Small intestine (tissue), 7 donors: ENCODE measurements at regions not wholly inside any gene's neighbourhood (a gene's known extent, or its start where the extent isn't known, plus 50 kb on each side); places are given as distances from the start of the nearest gene placed in this dataset.

ENCODE experiments used
- DNase-seq, 2 donors: peaks; one replicate each; pipeline versions ENCODE4 v3.0.0 to v3.0.0-alpha.2; 2013
- FAIRE-seq: peaks from 2 replicates; lab custom pipeline; 2012; peaks lifted over from hg19 to GRCh38; lab: Jason Lieb, UNC
- H3K27ac ChIP-seq, 3 donors: one replicate each; pipeline ENCODE4 v1.5.1; 2013; ENCODE audit warnings: low read length in 2 of 3, mild to moderate bottlenecking in 2 of 3, control low read depth in 1 of 3, inconsistent platforms in 1 of 3, low read depth in 1 of 3, moderate library complexity in 1 of 3
- H3K27me3 ChIP-seq, 3 donors: one replicate each; pipeline ENCODE4 v1.6.1; 2013; ENCODE audit warnings: low read length in 3 of 3, inconsistent platforms in 1 of 3; ENCODE audit not compliant: control insufficient read depth in 3 of 3, insufficient read depth in 3 of 3
- H3K36me3 ChIP-seq, 3 donors: one replicate each; pipeline ENCODE4 v1.6.1; 2013; ENCODE audit warnings: low read length in 3 of 3, inconsistent platforms in 1 of 3, low read depth in 1 of 3, mild to moderate bottlenecking in 1 of 3, moderate library complexity in 1 of 3; ENCODE audit not compliant: control insufficient read depth in 3 of 3, insufficient read depth in 2 of 3
- H3K4me1 ChIP-seq, 3 donors: one replicate each; pipeline ENCODE4 v1.6.1; 2013; ENCODE audit warnings: low read length in 2 of 3, inconsistent platforms in 1 of 3, low read depth in 1 of 3, mild to moderate bottlenecking in 1 of 3, moderate library complexity in 1 of 3; ENCODE audit not compliant: control insufficient read depth in 3 of 3, insufficient read depth in 2 of 3
- H3K4me3 ChIP-seq, 3 donors: one replicate each; pipeline ENCODE4 v1.5.1; 2013; ENCODE audit warnings: low read length in 3 of 3, control low read depth in 1 of 3, inconsistent platforms in 1 of 3, low read depth in 1 of 3, mild to moderate bottlenecking in 1 of 3, moderate library complexity in 1 of 3
- H3K9me3 ChIP-seq, 2 donors: one replicate each; pipeline ENCODE4 v1.6.1; 2013; ENCODE audit warnings: low read depth in 1 of 2, low read length in 1 of 2; ENCODE audit not compliant: control insufficient read depth in 2 of 2, insufficient read depth in 1 of 2
- WGBS, 3 donors: extraction: QIAGEN DNeasy Blood & Tissue Kit; methylation state at CpG; one replicate each; pipeline ENCODE4 v1.1.7; 2013; 5-methylcytosine and 5-hydroxymethylcytosine counted together
- donor health status: healthy with polysubstance abuse.
- donor health status: control.
- donor health status: control.
- donor health status: Bipolar disorder and iron deficiency.
- donor health status: healthy.

DNA sequence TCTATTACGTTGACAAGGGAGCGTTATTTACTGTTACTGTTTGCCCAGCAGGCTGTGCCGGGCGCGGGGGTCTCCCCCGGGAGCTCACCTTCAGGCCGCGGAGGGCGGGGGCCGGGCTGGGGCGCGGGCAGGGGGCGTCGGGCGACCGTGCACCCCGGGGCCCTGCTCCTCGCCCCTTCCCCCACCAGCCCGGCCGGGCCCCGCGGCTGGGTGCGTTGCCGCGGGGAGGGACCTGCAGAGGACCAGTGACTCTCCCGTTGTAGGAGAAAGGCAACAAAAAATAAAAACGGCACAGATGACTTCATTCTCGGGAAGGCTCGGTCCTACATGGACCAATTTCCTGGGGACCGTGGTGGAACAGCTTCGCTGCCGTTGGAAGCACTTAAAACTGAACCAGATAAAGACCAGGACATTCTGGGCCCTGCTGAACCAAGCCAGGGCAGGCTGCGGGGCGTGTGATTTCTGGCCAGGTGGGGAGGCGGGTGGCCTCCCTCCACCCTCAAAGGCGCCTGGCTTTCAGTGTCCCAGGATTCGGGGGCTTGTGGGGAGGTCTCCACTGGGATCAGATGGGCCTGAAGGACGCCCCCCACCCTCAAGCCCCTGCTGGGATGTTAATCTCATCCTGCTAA is 57.4 kb downstream of the IGLL1 start:
- Histone ChIP-seq H3K36me3 (no peaks in the 10 kb centered on the region), H3K27ac (peak overlapping the region in 2 of 3 donors; percentile 72 to 75), H3K4me1 (peaks cover 0 to 25% (median 0%) of the 10 kb centered on the region in 3 donors), H3K27me3 (peaks cover 0 to 5% (median 0%) of the 10 kb centered on the region in 3 donors), H3K4me3 (no peak overlapping the region), H3K9me3 (no peaks in the 10 kb centered on the region)
- FAIRE-seq (no peak), DNase-seq (peak in 1 of 2 donors; percentile 48)
- 15 to 19% (median 19%) methylated on average over 37 to 38 of the region's 38 CpGs for WGBS, 3 donors

DNA sequence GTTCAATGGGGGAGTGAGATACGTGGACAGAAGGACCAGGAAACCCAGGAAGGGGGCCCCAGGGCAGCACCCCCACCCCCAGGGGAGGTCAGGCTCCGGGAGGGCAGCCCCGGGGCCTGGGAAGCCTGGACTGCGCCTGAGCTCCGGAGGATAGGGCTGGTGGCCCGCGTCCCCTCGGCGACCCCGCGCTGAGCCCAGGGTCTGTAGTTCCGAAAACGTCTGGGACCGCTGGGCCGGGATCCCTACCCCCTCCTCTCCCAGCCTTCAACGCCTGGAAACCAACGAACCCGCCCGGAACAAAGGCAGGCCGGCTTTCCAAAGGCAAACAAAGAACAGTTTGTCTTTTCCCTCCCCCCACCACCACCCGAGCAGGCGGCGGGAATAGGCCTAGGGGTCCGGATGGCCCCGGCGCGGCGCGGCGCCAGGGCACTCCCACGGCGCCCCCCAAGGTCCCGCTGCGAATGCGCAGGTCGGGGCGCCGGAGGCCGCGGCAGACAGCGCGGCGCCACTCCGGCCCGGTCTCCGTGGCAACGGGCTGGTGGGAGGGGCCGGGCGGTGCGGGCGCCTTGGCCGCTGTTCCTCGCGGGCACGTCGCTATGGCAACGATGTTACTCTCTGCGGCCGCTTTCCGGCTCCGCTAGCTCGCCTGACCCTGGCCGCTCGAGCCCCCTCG is 58.5 kb downstream of the IGLL1 start:
- H3K27ac ChIP-seq, result peak overlapping the region; percentile 21 to 96 (median 94)
- peaks cover 0 to 25% (median 0%) of the 10 kb centered on the region in 3 donors for H3K4me1 ChIP-seq
- no peaks in the 10 kb centered on the region for H3K36me3 ChIP-seq
- H3K9me3 ChIP-seq, result no peaks in the 10 kb centered on the region
- peak; percentile 82 to 96 for DNase-seq
- 1 to 2% (median 1%) methylated on average over 48 to 65 of the region's 65 CpGs for WGBS, 3 donors
- FAIRE-seq, result no peak
- H3K27me3 ChIP-seq, result peaks cover 0 to 5% (median 0%) of the 10 kb centered on the region in 3 donors
- H3K4me3 ChIP-seq, result peak overlapping the region; percentile 19 to 56 (median 49)

- H3K27me3 ChIP-seq, result peaks cover 0 to 5% (median 0%) of the 10 kb centered on the region in 3 donors
- H3K4me3 ChIP-seq, result peak overlapping the region in 2 of 3 donors; percentile 49 to 56
- 27 to 33% (median 31%) methylated on average over 28 of the region's 28 CpGs for WGBS, 3 donors
- peaks cover 0 to 25% (median 0%) of the 10 kb centered on the region in 3 donors for H3K4me1 ChIP-seq
- no peaks in the 10 kb centered on the region for H3K9me3 ChIP-seq
- DNase-seq, result peak in 1 of 2 donors; percentile 46
- peak overlapping the region in 2 of 3 donors; percentile 94 to 96 for H3K27ac ChIP-seq
- FAIRE-seq, result no peak
- H3K36me3 ChIP-seq, result no peaks in the 10 kb centered on the region
These were observed 59.1 kb downstream of the IGLL1 start for GRCh38 chr22:23520863-23521440.

DNA sequence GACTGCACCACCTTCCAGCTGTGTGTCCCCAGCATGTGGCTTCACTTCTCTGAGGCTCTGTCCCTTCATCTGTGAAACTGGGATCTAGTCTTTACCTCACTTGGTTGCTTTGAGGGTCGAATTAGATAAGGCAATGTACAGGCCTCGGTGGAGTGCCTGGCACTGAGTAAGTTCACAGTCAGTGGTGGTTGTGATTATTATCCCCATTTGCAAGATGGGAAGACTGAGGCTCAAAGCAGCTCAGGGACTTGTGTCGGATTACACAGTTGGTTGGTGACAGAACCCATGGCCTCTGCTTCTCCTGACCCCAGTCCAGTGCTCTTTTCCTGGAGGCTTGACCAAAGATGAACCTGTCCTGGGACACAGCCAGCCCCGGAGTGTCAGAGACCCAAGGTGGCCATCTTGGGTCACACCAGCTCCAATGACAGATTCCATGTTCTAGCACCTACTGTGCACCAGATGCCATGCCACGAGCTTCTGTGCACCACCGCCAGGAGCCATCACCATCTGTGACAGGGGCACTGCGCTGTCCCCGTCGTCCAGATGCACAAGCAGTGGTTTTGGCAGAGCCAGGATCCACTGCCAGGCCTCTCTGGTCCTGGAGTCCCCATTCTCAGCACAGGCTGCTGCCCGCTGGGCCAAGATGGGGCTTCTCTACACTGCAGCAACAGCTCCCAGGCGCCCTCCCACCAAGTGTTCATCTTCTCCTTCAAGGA is 60.5 kb downstream of the IGLL1 start:
- H3K27ac ChIP-seq, result peak overlapping the region in 1 of 3 donors; percentile 20
- H3K36me3 ChIP-seq, result no peaks in the 10 kb centered on the region
- FAIRE-seq (no peak), DNase-seq (no peak)
- peaks cover 0 to 25% (median 0%) of the 10 kb centered on the region in 3 donors for H3K4me1 ChIP-seq
- 84 to 92% (median 88%) methylated on average over 11 of the region's 11 CpGs for WGBS, 3 donors
- peaks cover 0 to 5% (median 0%) of the 10 kb centered on the region in 3 donors for H3K27me3 ChIP-seq
- no peak overlapping the region for H3K4me3 ChIP-seq
- H3K9me3 ChIP-seq, result no peaks in the 10 kb centered on the region

DNA sequence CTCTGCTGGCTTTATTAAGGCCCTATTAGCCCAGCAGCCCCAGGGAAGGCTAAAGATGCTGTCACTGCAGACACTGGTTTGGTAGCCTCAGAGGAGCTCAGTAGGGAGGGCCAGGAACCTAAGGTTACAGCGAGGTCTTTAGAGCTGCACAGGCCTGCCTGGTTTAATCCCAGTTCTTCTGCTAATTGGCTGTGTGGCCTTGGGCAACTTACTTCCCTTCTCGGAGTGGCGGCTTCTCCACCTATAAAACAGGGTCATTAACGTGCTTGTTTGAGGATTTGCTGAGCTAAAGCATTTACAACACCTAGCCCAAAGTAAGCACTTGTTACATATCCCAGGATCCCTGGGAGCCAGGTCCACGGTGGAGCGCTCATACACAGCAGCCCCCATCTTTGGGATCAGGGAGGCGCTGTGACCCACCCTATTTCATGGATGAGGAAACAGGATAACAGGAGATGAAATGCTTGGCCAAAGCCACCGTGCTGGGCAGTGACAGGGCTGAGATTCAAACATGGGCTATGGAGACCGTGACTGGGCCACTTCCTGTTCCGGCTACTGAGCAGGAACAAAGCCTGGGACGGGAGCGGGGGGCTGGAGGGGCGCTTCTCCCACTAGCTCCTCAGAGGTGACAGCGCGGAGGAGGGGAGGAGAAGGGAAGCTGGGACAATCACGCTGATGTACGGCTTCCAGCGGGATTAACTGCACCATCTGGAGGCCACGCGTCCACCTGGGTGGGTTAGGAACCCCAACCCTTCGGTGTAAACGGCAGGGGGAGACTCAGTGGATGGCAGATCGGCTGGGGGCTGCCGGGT is 61.5 kb downstream of the IGLL1 start:
- no peak for FAIRE-seq
- Histone ChIP-seq H3K4me3 (no peak overlapping the region), H3K36me3 (no peaks in the 10 kb centered on the region), H3K27ac (no peak overlapping the region), H3K27me3 (peaks cover 0 to 5% (median 0%) of the 10 kb centered on the region in 3 donors), H3K4me1 (peaks cover 0 to 25% (median 0%) of the 10 kb centered on the region in 3 donors), H3K9me3 (no peaks in the 10 kb centered on the region)
- DNase-seq, result no peak
- 77 to 84% (median 81%) methylated on average over 23 to 24 of the region's 24 CpGs for WGBS, 3 donors

DNA sequence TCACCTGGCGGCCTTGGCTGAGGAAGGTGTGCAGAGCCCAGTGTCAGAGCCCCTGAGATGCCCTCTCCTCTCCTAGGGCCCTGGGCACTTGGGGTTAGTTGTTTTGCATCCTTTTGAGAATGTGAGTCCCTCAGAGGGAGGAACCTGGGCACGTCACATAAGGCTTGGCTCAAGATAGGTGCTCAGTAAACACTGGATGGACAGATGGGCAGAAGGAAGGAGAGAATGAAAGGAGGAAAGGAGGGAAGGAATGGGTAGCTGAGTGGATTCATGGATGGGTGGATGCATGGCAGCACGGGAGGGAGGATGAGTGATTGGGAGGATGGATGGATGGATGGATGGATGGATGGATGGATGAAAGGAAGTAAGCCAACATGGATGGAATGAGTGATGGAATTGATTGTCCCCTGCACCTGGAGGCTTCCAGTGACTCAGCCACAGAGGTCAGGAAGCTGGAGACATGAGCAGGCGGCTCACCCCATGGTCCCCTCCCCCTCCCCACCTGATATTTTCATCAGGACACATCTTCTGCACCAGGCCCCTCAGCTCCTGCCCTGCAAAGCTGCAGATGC is 62.2 kb downstream of the IGLL1 start:
- no peaks in the 10 kb centered on the region for H3K36me3 ChIP-seq
- H3K4me1 ChIP-seq, result peaks cover 0 to 22% (median 0%) of the 10 kb centered on the region in 3 donors
- H3K4me3 ChIP-seq, result no peak overlapping the region
- H3K9me3 ChIP-seq, result no peaks in the 10 kb centered on the region
- 79 to 88% (median 80%) methylated on average over 3 to 4 of the region's 4 CpGs for WGBS, 3 donors
- H3K27ac ChIP-seq, result no peak overlapping the region
- FAIRE-seq (no peak), DNase-seq (no peak)
- peaks cover 0 to 2% (median 0%) of the 10 kb centered on the region in 3 donors for H3K27me3 ChIP-seq

DNA sequence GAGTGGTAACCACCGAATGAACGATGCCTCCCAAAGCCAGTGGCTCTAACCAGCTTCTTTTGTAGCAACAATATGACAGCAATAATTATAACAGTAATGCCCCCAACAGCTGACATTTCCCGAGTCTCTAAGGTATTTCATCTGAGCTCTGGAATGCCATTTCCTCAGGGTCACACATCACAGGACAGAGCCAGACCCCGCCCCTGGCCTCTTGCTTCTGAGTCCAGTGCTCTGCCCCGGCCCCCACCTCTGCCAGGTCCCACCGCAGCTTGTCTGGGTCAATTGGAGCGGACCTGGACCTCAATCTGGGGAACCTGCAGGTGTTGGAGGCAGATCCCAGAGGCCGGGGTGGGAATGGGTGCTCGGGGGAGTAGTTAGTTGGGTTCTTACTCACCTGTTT is 63.8 kb downstream of the IGLL1 start:
- DNase-seq, result no peak

More for the DNA sequence above, 63.8 kb downstream of the IGLL1 start:
- Histone ChIP-seq H3K36me3 (no peaks in the 10 kb centered on the region), H3K9me3 (no peaks in the 10 kb centered on the region), H3K27ac (no peak overlapping the region), H3K4me3 (no peak overlapping the region), H3K27me3 (no peaks in the 10 kb centered on the region), H3K4me1 (peaks cover 0 to 13% (median 0%) of the 10 kb centered on the region in 3 donors)
- 71 to 82% (median 80%) methylated on average over 9 of the region's 9 CpGs for WGBS, 3 donors
- no peak for FAIRE-seq
